ENCODE measurements at regions not wholly inside any gene's neighbourhood (a gene's known extent, or its start where the extent isn't known, plus 50 kb on each side); places are given as distances from the start of the nearest gene placed in this dataset.

DNA sequence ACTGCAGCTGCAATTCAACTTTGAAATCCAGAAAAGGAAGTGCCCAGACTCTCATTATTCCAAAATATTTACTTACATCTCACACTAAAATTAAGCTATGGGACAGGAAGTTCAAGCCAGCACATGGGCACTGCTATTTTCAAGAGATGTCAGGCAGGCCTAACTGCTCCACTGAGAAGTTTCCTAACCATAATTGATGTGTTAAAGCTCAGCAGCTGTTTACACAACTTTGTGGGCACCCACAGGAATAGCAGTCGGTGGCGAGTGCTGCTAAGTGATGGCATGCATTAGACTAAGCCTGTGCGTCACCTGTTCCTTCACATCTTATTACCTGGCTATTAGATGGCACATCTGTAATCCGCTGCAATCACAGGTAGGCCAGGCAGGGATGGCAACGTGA is 303.3 kb upstream of the DAB1 start:
- no peak for TF ChIP-seq POLR2A (IDR thresholded peaks at IDR 0.05)
- TF ChIP-seq, protein P1, sequence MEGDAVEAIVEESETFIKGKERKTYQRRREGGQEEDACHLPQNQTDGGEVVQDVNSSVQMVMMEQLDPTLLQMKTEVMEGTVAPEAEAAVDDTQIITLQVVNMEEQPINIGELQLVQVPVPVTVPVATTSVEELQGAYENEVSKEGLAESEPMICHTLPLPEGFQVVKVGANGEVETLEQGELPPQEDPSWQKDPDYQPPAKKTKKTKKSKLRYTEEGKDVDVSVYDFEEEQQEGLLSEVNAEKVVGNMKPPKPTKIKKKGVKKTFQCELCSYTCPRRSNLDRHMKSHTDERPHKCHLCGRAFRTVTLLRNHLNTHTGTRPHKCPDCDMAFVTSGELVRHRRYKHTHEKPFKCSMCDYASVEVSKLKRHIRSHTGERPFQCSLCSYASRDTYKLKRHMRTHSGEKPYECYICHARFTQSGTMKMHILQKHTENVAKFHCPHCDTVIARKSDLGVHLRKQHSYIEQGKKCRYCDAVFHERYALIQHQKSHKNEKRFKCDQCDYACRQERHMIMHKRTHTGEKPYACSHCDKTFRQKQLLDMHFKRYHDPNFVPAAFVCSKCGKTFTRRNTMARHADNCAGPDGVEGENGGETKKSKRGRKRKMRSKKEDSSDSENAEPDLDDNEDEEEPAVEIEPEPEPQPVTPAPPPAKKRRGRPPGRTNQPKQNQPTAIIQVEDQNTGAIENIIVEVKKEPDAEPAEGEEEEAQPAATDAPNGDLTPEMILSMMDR (IDR thresholded peaks at IDR 0.05 in 4 of 5, conservative IDR thresholded peaks at IDR 0.05 in 1 of 5) = no peak
